Stimulated activated CD8-positive, alpha-beta memory T cell treated with anti-CD3 and anti-CD28 coated beads, Interleukin-15, amount 100 ng/mL, for 48 hours (primary cell): ENCODE measurements at regions not wholly inside any gene's neighbourhood (a gene's known extent, or its start where the extent isn't known, plus 50 kb on each side); places are given as distances from the start of the nearest gene placed in this dataset.
A peak's percentile ranks its signal among the peaks of the same experiment; 100 is the strongest.

ENCODE experiments used
- DNase-seq, 2 donors: peaks; one replicate each; pipeline ENCODE4 v3.0.0-alpha.2; 2020; ENCODE audit warnings: low read depth in 2 of 2

DNA sequence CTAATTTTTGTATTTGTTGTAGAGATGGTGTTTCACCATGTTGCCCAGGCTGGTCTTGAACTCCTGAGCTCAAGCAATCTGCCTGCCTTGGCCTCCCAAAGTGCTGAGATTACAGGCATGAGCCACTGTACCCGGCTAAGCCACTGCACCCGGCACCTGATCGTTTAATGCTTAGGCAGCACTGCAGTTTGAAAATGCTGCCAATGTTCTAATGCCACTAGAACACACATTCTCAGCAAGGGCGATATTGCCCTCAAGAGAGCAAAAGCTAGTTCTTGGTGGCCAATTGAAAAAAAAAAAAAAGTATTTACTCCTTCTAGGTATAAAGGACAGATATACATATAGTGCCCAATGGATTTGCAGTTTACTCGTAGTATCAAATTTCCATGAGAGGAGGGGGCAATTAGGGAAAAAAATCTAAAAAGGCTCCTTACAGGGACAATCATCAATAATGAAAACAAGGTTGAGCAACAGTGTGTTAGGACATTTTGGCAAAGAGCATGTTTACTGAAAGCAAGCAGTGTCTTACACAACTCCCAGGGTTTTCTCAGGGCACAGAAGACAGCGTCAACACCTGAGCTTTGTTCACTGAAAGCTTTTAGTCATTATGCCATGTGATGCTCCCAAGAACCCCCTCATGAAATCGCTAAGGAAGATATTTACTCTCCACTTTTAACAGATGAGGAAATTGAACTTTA, 199.9 kb upstream of the PKDCC start:
- DNase-seq: no peak

DNA sequence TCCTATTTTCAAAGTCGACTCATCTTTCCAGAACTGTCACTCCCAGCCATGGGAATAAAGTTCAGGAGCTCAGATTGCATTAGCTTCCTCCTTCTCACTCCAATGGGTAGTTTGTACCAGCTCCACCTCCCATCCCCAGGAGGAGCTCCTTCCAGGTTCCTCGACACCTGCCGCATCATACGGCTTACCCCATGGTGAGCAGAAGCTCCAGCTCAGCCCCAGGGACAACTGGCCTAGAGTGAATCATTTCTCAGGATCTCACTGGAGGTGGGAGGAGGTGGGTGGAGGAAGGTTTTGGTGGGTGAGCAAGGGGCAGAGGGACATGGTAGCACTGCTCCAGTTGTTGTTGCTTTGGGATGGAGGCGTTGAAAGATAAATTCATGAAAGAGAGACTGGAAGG, 196.3 kb upstream of the PKDCC start:
- DNase-seq: no peak

DNA sequence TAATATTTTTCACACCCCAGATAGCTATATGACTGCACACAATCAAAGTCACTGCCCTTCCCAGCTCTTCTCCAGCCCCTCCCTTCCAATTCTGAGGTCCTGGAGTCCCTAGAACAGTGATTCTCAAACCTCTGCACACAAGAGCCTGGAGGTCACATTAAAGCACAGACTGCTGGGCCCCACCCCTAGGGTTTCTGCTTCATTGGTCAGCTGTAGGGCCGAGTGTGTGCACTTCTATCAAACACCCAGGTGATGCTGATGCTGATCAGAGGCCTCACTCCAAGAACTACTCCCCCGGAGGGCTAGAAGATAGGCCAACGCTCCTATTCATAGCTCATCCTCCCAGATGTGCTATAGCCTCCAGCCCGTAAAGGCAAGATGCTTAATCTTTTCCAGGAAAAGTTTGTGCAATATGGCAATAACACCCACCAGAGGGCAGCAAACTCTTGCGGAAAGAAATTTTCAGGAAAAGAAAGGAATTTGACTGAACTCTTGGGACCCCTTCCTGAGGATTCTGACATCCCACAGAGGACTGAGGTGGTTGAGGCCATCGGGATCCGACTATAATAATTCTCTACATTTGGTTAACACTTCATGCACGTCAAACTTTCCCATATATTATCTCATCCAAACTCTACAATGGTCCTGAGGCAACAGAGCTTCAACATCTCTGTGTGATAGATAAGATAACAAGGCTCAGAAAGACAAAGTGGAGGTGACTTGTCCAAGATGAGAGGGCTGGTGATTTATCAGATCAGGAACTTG, 194.2 kb upstream of the PKDCC start:
- DNase-seq: no peak

DNA sequence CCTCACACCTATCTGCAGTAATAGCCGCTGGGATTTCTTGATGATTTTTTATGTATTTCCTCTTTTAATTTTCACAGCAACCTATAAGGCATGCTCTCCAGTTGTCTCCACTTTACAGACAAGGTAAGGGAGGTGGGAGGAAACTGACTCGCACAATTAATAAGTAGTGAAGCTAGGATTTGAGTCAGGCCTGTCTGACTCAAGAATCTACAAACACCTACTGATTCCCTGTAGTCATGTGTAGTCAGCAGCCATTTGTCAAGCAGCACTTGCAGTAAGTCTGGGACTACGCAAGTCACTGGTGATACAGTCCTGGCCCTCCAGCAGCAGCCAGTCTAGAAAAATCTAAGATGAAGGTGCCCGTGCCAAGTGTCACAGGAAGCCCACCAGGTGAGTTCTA, 193.6 kb upstream of the PKDCC start:
- no peak for DNase-seq

DNA sequence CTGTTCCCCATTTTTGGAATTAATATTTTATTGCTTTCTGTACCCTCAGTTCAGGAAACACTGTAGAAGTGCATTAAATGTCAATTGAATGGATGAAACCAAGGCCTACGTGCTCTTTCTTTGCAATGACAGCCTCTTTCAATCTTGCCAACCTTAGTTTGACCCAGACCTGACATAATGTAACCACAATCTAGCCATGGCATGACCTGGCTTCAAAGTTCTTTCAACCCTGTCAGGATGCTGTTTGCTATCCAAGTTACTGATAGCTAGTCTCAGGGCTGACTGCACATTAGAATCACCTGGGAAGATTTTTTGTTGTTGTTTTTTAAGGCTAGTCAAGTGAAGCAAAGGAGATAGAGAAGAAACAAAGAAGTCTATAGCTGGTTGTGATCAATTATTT, 190.9 kb upstream of the PKDCC start:
- no peak for DNase-seq

DNA sequence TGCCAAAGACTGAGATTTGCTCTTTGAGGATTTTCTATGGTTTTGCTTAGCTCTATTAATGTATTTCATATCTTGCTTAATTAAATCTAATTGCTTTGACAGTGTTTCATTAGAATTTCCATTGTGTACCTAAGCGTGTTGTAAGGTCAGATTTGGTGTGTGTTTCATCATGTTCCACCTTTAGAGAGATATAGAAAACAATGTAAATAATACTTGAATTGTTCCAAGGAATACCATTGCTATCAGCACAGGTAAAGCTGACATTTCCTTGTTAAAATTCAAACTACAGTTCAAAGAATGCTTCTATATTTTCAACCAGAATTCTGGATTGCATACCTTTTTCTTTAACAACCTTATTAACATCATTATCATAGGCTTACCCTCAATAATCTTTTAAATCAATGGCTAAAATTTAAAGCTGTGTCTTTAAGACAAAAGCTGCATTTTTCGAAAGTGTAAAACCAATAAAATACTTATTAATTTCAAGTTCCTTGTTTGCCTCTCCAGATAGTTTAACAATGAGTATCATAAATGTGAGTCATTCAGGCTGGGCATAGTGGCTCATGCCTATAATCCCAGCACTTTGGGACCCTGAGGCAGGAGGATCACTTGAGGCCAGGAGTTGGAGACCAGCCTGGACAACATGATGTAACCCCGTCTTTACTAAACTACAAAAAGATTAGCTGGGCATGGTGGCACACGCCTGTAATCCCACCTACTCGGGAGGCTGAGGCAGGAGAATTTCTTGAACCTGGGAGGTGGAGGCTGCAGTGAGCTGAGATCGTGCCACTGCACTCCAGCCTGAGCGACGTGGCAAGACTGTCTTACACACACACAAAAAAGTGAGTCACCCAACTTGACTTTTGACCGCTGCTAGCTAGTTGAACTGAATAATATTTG, 188.0 kb upstream of the PKDCC start:
- DNase-seq: no peak

DNA sequence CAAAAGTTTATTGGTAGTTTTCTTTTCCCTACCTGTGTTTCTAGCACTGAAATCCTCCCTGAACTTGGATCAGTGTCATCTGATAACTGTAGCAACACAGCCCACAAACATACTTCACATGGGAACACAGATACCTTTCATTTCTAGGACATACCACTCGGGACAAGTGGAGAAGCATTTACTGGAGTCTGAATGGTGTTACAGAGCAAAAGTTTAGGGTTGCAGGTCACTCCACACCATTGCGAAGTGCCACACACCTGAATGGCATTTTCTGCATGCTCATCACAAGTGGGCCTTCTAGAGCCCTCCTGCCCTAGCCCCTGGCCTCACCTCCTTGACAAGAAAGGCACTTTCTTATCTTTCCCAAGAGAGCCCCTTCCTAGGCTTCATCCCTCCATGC, 184.8 kb upstream of the PKDCC start:
- DNase-seq: no peak

DNA sequence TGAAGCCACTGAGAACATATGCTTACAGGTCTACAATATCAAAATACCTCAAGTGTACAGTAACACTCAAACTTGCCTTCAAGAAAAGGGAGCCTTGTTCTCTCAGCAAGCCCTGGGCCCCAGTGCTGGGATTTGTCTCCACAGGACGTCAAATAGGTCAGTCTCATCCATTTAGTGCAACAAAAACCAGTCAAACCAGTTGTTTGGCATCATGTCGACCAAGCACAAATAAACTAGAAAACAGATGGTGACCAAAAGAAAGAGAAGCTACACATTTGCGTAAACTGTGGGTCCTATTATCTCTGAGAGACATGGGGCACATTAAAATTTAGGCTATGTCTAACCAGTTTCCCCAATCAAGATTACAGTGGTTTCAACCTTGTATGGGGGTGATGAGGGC, 182.6 kb upstream of the PKDCC start:
- DNase-seq: no peak

DNA sequence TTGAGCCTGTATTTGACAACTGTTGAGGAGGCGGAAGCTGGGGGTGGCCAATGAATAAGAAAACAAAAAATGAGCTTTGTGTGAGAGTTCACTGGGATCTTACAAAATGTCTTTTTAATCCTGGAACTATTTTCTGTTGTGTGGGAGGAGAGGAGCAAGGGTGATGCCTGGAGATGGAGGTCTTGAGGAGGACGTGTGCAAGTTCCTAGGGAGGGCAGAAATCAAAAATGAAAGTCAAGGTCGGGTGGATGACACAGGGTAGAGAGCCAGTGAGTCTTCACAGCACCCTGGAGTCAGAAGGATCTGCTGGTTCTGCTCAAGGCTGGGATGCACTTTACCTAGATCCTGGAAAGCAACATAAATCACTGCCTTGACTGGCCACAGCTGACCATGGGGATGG, 180.3 kb upstream of the PKDCC start:
- no peak for DNase-seq

DNA sequence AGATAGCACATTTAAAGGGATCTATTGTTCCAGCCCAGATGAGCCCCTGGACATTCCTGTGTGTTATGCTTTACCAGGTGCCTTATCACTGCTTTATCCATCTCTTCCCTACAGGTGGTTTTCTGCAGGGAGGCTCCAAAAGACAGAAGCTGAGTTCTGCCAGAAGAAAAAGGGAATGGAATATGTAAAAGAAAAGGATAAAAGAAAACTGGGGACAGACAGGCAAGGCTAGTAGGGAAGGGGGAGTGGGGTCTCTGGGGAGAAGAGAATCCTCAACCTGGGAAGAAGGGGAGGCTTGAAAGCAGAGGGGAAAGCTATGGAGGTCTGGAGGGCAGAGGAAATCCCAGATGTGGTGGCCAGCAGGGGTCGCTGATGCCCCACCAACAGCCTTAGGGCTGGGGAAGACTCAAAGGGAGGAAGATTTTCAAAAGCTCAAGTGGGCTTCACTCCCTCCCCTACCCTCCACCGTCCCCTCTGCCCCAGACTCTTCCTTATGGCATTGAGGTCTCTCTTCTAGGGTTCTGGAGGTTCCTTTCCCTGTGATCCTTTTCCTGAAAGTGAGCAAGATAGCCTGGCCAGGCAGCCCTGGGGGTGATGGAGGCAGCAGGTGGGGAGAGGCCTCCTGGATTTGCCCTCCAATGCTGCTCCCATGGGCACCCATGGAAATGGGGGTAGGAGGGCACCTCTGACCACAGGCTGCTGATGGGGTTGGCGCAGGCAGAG, 178.1 kb upstream of the PKDCC start:
- peak; percentile 37 to 44 for DNase-seq

DNA sequence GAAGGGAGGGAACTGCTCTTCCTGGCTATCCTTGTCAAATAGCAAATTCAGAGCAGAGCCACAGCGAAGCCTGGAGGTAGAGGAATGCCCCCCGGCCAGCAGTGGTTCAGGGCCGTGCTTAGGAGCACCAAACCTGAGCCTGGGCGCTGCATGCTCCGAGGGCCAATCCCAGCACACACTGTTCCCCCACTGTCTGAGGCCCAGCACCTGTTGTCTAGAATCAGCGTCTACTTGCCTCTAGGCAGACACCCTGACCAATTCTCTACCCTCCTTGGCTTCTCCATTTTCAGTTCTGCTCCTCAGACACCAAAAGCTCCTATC, 177.6 kb upstream of the PKDCC start:
- no peak for DNase-seq

DNA sequence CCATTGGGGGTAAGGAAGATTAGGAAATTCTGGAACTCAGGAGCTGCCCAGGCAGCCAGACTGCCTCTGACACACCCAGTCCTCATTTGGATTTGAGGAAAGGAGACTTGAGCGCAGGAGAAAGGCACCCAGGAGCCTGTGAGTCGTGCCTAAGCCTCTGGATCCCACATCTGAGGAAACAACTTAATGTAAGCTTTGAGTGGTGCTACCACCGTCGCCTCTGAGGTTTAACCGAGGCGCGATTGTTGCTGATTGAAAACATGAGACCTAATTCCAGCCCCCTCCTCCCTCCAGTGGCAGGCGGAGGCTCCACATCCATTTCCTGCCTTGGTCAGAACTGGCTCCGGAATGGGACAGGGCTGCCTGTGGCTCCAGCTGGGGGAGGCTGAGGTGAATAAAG, 176.7 kb upstream of the PKDCC start:
- no peak for DNase-seq

DNA sequence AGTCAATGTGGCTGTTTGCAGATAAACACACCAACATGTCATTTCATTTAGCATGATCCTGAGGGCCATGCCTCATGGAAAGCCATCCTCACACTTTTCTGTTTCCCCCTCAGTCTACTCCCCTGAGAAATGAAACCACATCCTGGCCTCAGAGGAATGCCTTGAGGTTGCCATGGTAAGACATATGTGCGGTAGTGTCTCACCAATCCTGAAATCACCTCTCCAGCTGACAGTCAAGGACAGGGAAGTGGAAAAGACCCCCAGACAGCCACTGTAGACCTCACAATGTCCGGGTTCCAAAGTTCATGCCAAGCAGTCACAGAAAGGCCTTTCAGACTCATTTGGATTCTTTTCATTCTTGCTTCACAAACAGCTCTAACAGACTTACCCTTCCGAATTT, 175.2 kb upstream of the PKDCC start:
- DNase-seq: no peak

DNA sequence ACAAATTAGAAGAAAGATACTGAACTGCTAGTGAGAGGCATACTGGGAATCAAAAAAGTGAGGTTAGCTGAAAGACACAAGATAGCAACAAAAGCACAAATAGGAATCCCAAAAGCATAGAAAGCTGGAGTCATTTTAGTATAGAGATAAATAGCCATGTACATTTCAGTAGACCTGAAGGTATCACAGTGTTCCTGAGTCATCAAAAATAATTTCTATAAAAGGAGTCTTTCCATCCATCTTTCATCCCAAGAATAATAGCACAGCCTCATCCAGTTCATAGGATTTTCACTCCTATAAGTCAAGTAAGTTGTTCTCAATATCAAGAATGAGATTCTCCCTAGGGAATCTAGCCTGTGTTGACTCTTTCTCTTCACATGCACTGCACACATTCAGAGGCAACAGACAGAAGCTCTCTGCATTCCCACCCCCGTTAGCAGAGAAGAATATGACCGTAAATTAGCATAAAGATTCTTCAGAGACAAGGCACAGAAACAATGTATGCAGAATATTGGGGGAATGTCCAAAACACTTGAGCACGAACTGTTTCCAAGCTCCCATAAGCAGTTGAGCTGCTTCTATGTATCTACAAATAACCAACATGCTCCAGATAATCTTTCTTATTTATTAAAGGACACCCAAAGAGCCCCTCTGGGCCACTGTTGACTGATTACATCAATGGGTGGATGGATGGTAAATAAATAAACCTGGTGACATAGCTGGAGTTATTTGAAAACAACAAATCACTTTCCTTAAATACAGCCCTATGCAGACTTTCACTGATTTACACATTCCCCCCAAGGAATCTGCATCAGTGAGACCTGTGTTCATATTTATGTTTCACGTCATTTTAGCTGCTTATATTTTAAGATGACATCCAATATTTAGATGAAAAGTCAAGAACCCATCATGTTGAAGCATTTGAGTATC, 174.5 kb upstream of the PKDCC start:
- no peak for DNase-seq

DNA sequence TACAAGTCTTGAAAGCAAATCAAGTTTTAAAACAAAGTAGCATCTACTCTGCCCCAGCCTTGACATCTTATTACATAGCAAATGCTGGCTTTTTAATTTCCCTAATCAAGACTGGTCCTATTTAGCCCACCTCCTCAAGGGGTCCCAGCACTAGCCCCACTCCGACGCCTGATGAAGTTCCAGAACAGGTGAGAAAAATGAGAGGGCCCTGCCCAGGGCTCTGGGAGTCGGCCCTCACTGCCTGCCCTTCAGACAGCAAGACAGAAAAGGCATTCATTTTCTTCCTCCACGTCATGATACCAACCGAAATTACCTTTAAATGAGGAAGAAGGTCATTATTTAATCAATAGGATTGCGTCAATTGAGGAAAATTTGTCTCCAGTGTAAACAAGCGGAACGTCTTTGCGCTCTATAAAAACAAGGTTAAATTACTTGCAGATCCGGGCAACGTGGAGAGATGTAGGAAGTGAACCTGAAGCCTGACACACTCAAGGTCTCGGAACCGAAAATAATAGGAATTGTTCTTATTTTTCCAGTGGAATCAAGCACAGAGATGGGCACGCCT, 170.6 kb upstream of the PKDCC start:
- DNase-seq: no peak

DNA sequence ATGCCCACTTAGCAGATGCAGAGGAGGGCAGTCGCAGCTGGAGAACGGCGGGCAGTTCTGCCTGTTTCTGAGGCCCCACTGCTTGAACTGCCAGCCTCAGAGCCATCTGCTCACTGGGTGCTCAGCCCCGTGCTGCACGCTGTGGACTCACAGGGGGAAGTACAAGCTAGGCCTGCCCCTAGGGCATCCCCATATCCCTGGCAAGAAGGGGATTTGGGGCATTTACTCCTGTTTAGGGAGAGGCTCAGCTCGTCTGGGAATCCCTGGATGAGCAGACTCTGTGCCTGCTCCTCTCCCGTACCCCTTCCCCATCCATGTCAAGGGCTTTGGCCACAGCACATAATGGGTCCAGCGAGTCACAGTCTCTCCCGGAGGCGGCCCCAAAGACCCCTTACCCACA, 169.8 kb upstream of the PKDCC start:
- no peak for DNase-seq

DNA sequence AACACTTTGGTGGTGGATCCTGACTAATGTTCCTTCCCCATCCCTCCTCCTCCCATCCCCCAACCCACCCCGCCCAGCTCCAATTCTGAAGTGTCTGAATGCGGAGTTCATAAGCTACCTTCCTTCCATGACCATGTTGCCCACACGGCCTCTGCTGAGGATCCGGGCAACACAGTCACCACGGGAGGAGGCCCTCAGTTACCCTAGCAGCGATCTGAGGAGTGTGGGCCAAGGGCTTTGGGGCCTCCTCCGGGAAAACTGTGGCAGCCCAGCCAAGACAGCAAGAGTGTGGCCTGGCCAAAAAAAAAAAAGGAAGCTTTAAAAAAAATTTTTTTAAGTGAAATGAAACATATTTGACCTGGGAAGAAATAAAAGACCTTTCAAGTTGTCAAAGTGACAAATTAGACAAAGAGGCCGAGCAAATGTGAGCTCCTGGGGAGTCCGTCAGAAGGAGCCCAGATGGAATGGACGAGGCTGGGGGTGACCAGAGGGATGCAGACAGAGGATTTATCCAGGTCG, 169.0 kb upstream of the PKDCC start:
- no peak for DNase-seq

DNA sequence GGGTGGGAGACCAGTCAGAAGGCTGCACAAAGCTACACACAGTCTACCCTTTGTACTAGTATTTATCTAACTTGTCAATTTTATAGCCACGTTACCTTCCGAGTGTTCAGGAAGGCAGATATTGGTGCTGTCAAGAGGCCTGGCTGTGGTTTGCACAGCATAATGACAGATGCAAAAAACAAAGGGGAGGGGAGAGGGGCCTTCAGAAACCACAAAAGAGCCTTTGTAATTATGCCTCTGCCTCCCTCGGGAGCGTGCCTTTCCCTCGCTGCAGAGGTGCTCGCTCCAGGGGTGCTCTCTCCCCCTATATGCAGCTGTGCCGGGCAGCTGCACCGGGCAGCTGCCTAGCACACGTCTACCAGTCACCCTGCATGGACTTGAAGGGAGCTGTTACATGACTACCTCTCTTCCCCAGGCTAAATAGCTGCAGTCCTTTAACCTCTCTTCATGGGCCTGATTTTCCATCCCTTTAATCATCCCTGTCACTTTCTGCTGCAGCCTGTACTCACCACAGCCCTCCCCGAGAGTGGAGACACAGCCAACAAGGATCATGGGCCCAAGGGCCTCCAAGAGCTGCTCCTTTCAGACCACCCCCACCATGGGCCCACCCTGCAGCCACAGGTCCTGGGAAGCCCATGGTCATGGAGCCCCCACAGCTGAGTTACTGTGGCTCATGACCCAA, 168.4 kb upstream of the PKDCC start:
- no peak for DNase-seq

DNA sequence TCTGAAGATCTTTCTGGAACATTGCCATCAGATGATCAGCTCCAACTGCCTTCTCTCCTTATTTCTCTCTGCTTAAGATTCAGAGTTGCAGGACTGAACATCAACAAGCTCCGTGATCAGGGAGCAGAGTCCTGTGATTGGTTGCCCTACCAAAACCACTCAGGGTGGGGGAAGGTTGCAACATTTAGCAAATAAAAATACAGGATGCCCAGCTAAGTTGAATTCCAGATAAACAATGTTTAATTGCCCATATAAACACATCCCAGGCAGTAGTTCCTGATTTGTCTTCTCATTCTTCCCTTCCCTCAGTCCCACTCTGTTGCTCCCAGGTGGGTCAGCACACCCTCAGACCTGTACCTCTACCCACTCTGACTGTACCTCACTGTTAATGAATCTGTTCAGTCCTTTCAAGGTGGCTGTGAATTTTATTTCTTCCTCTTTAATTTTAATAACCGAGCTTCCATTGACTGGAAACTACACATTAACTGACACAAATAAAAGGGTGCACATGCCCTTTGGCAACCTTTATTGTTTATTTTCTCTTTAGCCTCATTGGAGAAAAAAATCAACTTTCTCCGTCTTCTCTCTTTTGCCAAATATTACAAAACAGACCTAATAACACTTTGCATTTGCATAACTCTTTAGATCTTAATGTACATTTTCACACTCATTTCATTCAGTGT, 167.1 kb upstream of the PKDCC start:
- no peak for DNase-seq
